OCI-M1 (cell line): ENCODE measurements at regions not wholly inside any gene's neighbourhood (a gene's known extent, or its start where the extent isn't known, plus 50 kb on each side); places are given as distances from the start of the nearest gene placed in this dataset.

Experiments used
- DNase-seq: peaks from one replicate; lab custom pipeline; 2025; lab: John Stamatoyannopoulos, UW

GRCh38 chr10:131775833-131776232 is 125.0 kb upstream of the PPP2R2D start:
- DNase-seq = no peak

- no peak for DNase-seq
Measured at GRCh38 chr10:131776496-131776895, 124.3 kb upstream of the PPP2R2D start.

- DNase-seq = no peak
Measured at GRCh38 chr10:131777162-131777561, 123.6 kb upstream of the PPP2R2D start.

- DNase-seq = no peak
Measured at GRCh38 chr10:131777921-131778320, 122.9 kb upstream of the PPP2R2D start.

GRCh38 chr10:131778385-131778784 is 122.4 kb upstream of the PPP2R2D start:
- DNase-seq = no peak

- no peak for DNase-seq
Measured at GRCh38 chr10:131778842-131779241, 122.0 kb upstream of the PPP2R2D start.

- DNase-seq = no peak
Measured at GRCh38 chr10:131779661-131780394, 121.0 kb upstream of the PPP2R2D start.

GRCh38 chr10:131781076-131781475 is 119.7 kb upstream of the PPP2R2D start:
- DNase-seq = no peak

- DNase-seq = no peak
Measured at GRCh38 chr10:131781791-131782190, 119.0 kb upstream of the PPP2R2D start.

- DNase-seq = no peak
Measured at GRCh38 chr10:131784363-131785120, 116.3 kb upstream of the PPP2R2D start.

- DNase-seq = no peak
Measured at GRCh38 chr10:131785121-131785460, 115.7 kb upstream of the PPP2R2D start.

- peak; percentile 60 for DNase-seq
Measured at GRCh38 chr10:131786756-131787605, 113.8 kb upstream of the PPP2R2D start.

- no peak for DNase-seq
Measured at GRCh38 chr10:131787961-131788360, 112.8 kb upstream of the PPP2R2D start.

GRCh38 chr10:131788386-131788785 is 112.4 kb upstream of the PPP2R2D start:
- DNase-seq = no peak

- DNase-seq = no peak
Measured at GRCh38 chr10:131789516-131789915, 111.3 kb upstream of the PPP2R2D start.

GRCh38 chr10:131790021-131790420 is 110.8 kb upstream of the PPP2R2D start:
- DNase-seq = peak; percentile 12

GRCh38 chr10:131792011-131792651 is 108.7 kb upstream of the PPP2R2D start:
- no peak for DNase-seq

- no peak for DNase-seq
Measured at GRCh38 chr10:131792809-131793208, 108.0 kb upstream of the PPP2R2D start.

- no peak for DNase-seq
Measured at GRCh38 chr10:131795761-131796160, 105.0 kb upstream of the PPP2R2D start.

- DNase-seq = no peak
Measured at GRCh38 chr10:131797626-131798025, 103.2 kb upstream of the PPP2R2D start.

GRCh38 chr10:131799429-131799828 is 101.4 kb upstream of the PPP2R2D start:
- no peak for DNase-seq
